ENCODE measurements at regions not wholly inside any gene's neighbourhood (a gene's known extent, or its start where the extent isn't known, plus 50 kb on each side); places are given as distances from the start of the nearest gene placed in this dataset.
"Not testable (repeated sequence)": the region's sequence is repeated elsewhere in the genome, so short reads cannot be mapped to it uniquely, and the experiment has no call there.

DNA sequence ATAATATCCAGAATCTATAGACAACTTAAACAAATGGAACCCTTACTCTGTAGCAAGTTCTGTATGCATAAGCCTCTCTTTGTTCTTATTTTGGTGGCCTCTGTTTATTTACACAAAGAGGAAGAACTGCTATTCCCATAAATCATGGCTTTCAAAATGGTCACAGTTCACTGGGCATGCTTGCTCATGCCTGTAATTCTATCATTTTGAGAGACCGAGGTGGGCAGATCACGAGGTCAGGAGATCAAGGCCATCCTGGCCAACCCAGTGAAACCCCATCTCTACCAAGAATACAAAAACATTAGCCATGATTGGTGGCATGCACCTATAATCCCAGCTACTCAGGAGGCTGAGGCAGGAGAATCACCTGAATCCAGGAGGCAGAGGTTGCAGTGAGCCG lies 307.3 kb upstream of the ZNF337 start:
- TF ChIP-seq, protein P1, sequence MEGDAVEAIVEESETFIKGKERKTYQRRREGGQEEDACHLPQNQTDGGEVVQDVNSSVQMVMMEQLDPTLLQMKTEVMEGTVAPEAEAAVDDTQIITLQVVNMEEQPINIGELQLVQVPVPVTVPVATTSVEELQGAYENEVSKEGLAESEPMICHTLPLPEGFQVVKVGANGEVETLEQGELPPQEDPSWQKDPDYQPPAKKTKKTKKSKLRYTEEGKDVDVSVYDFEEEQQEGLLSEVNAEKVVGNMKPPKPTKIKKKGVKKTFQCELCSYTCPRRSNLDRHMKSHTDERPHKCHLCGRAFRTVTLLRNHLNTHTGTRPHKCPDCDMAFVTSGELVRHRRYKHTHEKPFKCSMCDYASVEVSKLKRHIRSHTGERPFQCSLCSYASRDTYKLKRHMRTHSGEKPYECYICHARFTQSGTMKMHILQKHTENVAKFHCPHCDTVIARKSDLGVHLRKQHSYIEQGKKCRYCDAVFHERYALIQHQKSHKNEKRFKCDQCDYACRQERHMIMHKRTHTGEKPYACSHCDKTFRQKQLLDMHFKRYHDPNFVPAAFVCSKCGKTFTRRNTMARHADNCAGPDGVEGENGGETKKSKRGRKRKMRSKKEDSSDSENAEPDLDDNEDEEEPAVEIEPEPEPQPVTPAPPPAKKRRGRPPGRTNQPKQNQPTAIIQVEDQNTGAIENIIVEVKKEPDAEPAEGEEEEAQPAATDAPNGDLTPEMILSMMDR (IDR thresholded peaks at IDR 0.05; ENCODE audit: low read depth, low read length, poor library complexity, severe bottlenecking), result not testable (repeated sequence)
- not testable (repeated sequence) for TF ChIP-seq EZH2phosphoT487 (IDR thresholded peaks at IDR 0.05; ENCODE audit: borderline replicate concordance, low read length)
